NCI-H1694 (cell line): ENCODE measurements at regions not wholly inside any gene's neighbourhood (a gene's known extent, or its start where the extent isn't known, plus 50 kb on each side); places are given as distances from the start of the nearest gene placed in this dataset.

Experiments
- DNase-seq: peaks from one replicate; lab custom pipeline; 2025; lab: John Stamatoyannopoulos, UW

DNA sequence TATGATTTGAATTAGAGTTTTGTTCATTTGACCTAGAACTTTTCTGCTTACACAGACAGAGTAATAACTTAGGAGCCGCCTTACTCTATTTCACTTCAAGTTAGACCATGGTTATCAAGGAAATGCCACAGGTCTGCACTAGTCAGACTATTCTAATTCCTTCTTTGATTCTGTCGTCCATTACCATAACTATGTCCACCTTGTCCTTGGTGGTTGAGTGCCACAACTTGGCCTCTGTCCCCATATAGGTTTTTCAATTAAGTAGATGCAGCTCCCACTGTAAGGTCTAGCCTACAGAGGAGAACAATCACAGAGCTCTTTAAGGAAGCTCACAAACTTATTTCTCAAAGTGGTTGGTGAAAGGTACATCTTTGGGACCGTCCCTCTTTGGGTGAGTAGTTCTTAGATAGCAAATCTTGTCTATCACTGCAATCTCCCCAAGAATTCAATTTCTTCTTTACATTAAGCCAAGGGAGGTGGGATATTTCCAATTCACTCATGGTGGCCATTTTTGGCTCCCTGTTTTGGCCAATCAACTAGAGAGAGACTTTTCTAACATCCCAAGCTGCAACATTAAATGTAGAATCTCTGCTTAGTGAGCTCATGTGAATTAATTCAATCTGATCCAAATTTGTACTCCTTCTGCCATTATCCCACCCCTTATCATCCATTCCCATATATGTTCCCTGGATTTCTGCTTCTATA is 434.6 kb downstream of the ADAMTS20 start:
- DNase-seq: no peak

DNA sequence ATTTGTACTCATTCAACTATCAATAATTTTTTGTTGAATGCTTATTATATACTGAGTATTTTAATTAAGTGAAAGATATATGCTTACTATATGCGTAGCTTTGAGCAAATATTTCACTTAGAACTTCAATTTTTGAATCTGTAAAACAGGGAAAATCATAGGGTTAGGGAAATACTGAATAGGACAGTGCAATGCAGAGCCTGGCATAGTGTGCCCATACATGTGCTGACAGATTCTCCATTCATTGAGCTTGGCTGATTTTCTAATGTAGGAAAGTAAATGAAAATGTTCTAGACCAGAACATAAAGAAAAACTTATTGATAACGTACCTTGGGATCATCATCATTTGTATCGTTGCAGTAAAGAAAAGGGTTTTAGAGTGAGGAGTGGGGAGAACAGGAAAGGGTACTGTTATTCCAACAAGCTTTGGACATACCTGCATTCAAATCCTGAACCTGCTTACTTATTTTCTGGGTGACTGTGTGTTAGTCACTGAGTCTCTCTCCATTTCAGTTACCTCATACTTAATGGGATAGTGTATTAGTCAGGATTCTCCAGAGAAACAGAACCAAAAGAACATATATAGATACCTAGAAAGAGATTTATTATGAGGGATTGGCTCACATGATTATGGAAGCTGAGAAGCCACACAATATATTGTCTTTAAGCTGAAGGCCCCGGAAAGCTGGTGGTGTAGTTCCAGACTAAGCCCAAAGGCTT is 436.4 kb downstream of the ADAMTS20 start:
- DNase-seq: no peak

- no peak for DNase-seq
These were observed 437.7 kb downstream of the ADAMTS20 start for GRCh38 chr12:43114316-43114715.

- no peak for DNase-seq
These were observed 438.4 kb downstream of the ADAMTS20 start for GRCh38 chr12:43113616-43114015.

DNA sequence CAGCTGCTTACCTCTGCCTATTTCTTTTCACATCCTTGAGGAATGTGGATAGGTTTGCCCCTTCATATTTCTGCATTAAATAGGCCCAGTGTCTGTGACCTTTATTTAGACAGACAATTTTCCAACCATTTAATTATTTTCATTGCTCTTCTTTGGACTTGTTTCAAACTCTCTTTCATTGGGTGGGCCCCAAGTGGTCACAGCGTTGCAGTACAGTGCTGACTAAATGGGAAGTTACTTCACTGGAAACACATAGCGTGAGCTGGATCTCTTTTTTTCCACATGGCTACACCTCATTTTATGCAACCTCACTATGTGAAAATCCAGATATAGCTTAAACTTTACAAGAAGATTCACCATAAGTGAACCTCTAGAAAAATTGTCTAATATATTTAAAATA is 438.9 kb downstream of the ADAMTS20 start:
- no peak for DNase-seq

GRCh38 chr12:43112101-43112920 is 439.7 kb downstream of the ADAMTS20 start:
- DNase-seq: no peak

- no peak for DNase-seq
These were observed 440.4 kb downstream of the ADAMTS20 start for GRCh38 chr12:43111608-43112007.

DNA sequence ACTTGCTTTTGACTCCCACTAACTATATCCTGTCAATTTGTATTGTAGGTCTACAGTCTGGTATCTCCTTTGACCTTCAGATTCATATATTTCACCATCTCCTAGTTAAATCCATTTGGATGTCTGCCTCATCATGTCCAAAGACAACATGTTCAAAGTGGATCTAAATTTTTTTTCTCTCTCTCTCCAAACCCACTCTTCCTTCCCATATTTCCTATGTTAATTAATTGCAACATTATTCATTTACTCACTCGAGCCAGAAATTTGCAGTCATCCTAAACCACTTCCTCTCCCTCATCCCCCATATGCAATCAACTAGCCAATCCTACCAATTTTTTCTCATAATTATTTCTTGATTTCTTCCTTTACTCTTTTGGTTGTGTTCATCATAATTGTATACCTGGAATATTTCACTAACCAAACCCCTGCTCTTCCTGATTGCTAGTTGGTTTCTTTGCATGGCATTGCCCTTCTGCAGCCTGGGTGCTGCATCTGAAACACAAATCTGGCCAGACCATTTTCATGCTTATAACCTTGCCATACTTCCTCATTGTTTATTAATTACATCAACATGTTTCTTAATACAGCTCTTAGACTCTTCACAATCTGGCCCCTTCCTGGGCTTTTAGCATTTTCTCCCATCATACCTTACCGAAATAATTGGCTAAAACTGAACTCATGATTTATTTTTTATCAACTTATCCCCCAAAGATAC is 442.2 kb downstream of the ADAMTS20 start:
- no peak for DNase-seq

DNA sequence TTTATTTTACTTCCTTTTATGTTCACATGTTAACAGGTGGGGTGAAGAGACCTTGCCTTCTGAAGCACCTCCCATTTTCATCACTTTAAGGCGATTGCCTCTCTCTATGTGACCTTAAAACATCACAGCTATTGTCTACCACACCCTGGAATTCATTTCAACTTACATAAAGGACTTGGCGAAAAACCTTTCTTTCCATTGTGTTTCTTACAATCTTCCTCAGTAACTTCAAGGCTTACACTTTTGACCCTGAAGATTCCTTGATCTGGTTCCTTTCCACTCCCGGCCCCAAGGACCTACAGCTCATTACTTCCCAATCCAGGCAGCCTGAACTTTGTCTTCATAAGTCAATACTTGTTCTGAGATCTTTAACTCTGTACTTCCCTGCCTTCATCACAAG is 443.3 kb downstream of the ADAMTS20 start:
- no peak for DNase-seq

- no peak for DNase-seq
These were observed 444.8 kb downstream of the ADAMTS20 start for GRCh38 chr12:43107026-43107775.

DNA sequence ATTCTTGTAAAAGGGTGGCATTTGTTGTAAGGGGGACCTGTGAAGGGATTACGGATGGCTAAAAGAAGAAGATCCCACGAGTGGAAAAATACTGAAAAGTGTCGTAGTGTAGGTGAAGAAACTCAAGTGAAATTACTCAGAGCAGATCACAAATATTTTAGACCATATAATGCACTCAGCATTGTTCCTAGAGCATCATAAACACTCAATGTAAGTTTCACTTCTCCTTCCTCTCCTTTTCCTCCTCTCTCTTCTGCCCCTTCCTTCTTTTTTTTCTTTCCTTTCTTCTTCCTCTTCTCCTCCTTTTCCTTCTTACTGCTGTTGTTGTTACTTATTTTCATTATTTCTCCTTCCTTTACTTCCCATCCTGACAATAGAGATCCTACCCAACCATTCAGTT is 445.6 kb downstream of the ADAMTS20 start:
- no peak for DNase-seq

DNA sequence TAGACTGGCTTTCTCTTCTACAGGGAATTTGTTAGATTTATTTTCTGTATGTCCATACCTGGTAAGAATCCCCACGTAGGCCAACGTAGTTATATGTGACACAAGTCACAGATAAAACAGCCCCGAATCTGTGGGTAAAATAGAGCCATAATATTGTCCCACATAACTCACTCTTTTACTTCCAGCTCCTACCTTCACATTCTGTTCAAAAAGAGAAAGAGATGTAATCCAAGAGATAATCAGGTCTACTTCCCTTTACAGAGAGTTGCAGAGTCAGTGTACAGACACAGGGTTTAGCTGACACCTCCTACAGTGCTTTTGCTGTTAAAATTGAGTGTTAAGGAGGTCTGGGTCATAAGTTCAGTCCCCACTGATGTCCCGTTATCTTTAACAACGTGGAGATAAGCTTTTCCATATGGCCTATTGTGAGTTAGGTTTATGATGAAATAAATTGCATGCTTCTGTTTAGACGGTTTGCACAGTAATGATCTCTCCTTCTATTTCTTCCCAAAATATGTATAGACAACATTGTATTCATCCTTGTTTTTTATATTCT is 446.5 kb downstream of the ADAMTS20 start:
- DNase-seq: no peak

GRCh38 chr12:43104494-43104893 is 447.5 kb downstream of the ADAMTS20 start:
- no peak for DNase-seq

DNA sequence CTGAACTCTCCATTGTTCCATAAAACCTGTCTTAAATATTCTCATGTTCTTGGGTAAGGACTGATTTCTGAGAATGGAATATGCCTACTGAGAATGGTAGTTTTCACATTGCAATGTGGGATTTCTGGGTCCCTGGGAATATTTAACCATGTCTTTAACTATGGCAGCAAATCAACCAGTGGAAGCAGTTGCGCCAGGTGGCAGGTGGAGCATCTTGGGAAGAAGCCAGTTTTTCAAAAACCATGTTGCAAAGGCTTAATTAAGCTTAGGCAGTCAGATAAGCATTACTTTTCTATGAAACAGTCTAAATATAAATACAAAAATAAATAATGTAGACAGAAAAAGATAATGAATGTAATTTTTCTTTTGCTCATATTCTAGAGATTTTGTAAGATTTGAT is 448.1 kb downstream of the ADAMTS20 start:
- no peak for DNase-seq

- DNase-seq: no peak
These were observed 449.3 kb downstream of the ADAMTS20 start for GRCh38 chr12:43102546-43103264.

DNA sequence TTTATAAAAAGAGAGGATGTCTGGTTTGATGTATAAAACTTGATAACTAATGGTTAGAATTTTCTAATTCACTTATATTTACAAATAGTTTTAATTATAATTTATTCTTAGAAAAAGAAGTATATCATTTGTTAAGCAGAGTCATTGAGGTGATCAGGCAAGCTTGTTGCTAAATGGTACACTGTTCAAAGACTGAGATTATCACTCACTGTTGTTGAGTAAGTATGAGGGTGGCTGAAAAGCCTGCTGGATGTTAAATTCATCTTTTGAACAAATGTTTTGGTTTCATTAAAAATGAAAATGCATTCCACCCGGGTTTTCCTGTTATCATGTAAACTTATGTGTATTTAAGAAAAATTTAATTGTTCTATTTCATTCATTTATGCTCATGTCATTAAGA is 451.8 kb downstream of the ADAMTS20 start:
- DNase-seq: no peak

- no peak for DNase-seq
These were observed 452.3 kb downstream of the ADAMTS20 start for GRCh38 chr12:43099691-43100163.

- no peak for DNase-seq
These were observed 453.0 kb downstream of the ADAMTS20 start for GRCh38 chr12:43098766-43099550.

GRCh38 chr12:43098071-43098470 is 453.9 kb downstream of the ADAMTS20 start:
- DNase-seq: no peak

DNA sequence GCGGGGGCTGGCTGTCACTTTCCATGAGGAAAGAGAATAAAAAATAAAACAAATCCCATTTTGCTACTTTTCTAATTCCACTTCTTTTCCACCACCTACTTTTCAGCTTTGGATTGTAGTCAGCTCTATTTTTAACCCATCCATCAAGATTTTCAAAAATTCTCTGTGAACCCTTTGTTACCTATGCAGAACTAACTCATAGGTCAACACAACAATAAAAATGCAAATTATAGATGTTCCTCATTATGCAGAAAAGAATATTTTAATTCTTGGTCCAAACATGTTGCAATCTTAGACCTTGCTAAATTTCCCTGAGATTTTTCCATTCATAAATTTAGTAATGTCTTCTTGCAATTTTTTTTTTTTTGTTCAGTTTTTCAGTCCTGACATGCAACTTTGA is 454.5 kb downstream of the ADAMTS20 start:
- DNase-seq: no peak
